OCI-LY1 (cell line): ENCODE measurements at regions not wholly inside any gene's neighbourhood (a gene's known extent, or its start where the extent isn't known, plus 50 kb on each side); places are given as distances from the start of the nearest gene placed in this dataset.

ENCODE experiments used
- H2AFZ ChIP-seq: fragments of 200-600 bp; sonication (generic), shearing (Covaris generic); 2 replicates; pipeline ENCODE4 v1.6.0; 2014; ENCODE audit warnings: antibody characterized with exemption, mild to moderate bottlenecking, low read length
- H3F3A ChIP-seq: fragments of 200-600 bp; sonication (generic), shearing (Covaris generic); 2 replicates; pipeline ENCODE4 v1.6.0; 2014; ENCODE audit warnings: mild to moderate bottlenecking, antibody characterized with exemption, low read length, moderate library complexity; ENCODE audit not compliant: insufficient read depth
- H3K27ac ChIP-seq: fragments of 200-600 bp; sonication (generic); 2 replicates; pipeline ENCODE4 v1.5.1; 2014; ENCODE audit warnings: low read length, mixed run types, mild to moderate bottlenecking, low read depth; ENCODE audit not compliant: poor library complexity, severe bottlenecking
- H3K27me3 ChIP-seq: fragments of 200-600 bp; sonication (generic); 2 replicates; pipeline ENCODE4 v1.6.0; 2014; ENCODE audit warnings: antibody characterized with exemption, mild to moderate bottlenecking, low read length, moderate library complexity; ENCODE audit not compliant: insufficient read depth
- H3K36me3 ChIP-seq: fragments of 200-600 bp; sonication (generic); 2 replicates; pipeline ENCODE4 v1.6.1; 2014; ENCODE audit warnings: mild to moderate bottlenecking, antibody characterized with exemption, low read length, moderate library complexity, mixed read lengths; ENCODE audit not compliant: insufficient read depth
- H3K4me1 ChIP-seq: fragments of 200-600 bp; sonication (generic); 2 replicates; pipeline ENCODE4 v1.5.1; 2014; ENCODE audit warnings: mild to moderate bottlenecking, low read length, moderate library complexity; ENCODE audit not compliant: insufficient read depth, severe bottlenecking
- H3K4me2 ChIP-seq: fragments of 200-600 bp; sonication (generic), shearing (Covaris generic); 2 replicates; pipeline ENCODE4 v1.6.1; 2014; ENCODE audit warnings: low read length
- H3K4me3 ChIP-seq: fragments of 200-600 bp; sonication (generic); 2 replicates; pipeline ENCODE4 v1.5.1; 2014; ENCODE audit warnings: low read length, low read depth, mild to moderate bottlenecking, mixed read lengths; ENCODE audit not compliant: poor library complexity, severe bottlenecking
- H3K79me2 ChIP-seq: fragments of 200-600 bp; shearing (Covaris generic); 2 replicates; pipeline ENCODE4 v1.6.1; 2016; ENCODE audit warnings: mixed run types, low read length, mixed read lengths; ENCODE audit not compliant: insufficient read depth
- H3K9ac ChIP-seq: fragments of 200-600 bp; sonication (generic), shearing (Covaris generic); 2 replicates; pipeline ENCODE4 v1.6.1; 2014; ENCODE audit warnings: mild to moderate bottlenecking, low read length, mixed read lengths
- H3K9me2 ChIP-seq: fragments of 200-600 bp; sonication (generic), shearing (Covaris generic); 2 replicates; pipeline ENCODE4 v1.6.1; 2014; ENCODE audit warnings: low read depth, mild to moderate bottlenecking, low read length, mixed read lengths
- H3K9me3 ChIP-seq: fragments of 200-600 bp; shearing (Covaris generic); 2 replicates; pipeline ENCODE4 v1.6.1; 2014; ENCODE audit warnings: low read length, mixed read lengths
- H4K20me1 ChIP-seq: fragments of 200-600 bp; sonication (generic), shearing (Covaris generic); 2 replicates; pipeline ENCODE4 v1.6.0; 2016; ENCODE audit warnings: mild to moderate bottlenecking, low read length; ENCODE audit not compliant: insufficient read depth
- CTCF ChIP-seq: fragments of 200-600 bp; sonication (generic), shearing (Covaris generic); IDR thresholded peaks from 2 replicates; pipeline ENCODE4 v1.5.1; 2017; ENCODE audit warnings: mild to moderate bottlenecking, antibody characterized with exemption, low read length, moderate library complexity, mixed read lengths
- EZH2 ChIP-seq: fragments of 200-600 bp; sonication (generic), shearing (Covaris generic); IDR thresholded peaks from 2 replicates; pipeline ENCODE4 v1.8.0; 2017; ENCODE audit warnings: borderline replicate concordance, mixed run types, mild to moderate bottlenecking, antibody characterized with exemption, low read length, moderate library complexity, mixed read lengths

- Histone ChIP-seq H3K36me3 (no peaks in the 10 kb centered on the region), H3K9me3 (no peaks in the 10 kb centered on the region), H3K79me2 (no peaks in the 10 kb centered on the region), H4K20me1 (no peaks in the 10 kb centered on the region), H3K4me1 (no peaks in the 10 kb centered on the region), H3K4me2 (no peak overlapping the region), H3K27ac (no peak overlapping the region), H3K9ac (no peak overlapping the region), H3F3A (no peaks in the 10 kb centered on the region), H3K9me2 (no peaks in the 10 kb centered on the region), H3K4me3 (no peak overlapping the region), H2AFZ (no peak overlapping the region), H3K27me3 (no peaks in the 10 kb centered on the region)
- no peak for TF ChIP-seq EZH2
- TF ChIP-seq CTCF = no peak
These were observed 417.7 kb downstream of the IRX1 start for GRCh38 chr5:4013106-4013898.

- H3K9me3 ChIP-seq = no peaks in the 10 kb centered on the region
- H3K27me3 ChIP-seq = no peaks in the 10 kb centered on the region
- H3K4me1 ChIP-seq = no peaks in the 10 kb centered on the region
- no peak overlapping the region for H3K27ac ChIP-seq
- TF ChIP-seq CTCF = no peak
- TF ChIP-seq EZH2 = no peak
- no peaks in the 10 kb centered on the region for H3K79me2 ChIP-seq
- H3F3A ChIP-seq = no peaks in the 10 kb centered on the region
- no peak overlapping the region for H2AFZ ChIP-seq
- no peak overlapping the region for H3K9ac ChIP-seq
- no peaks in the 10 kb centered on the region for H3K36me3 ChIP-seq
- H3K9me2 ChIP-seq = no peaks in the 10 kb centered on the region
- H3K4me2 ChIP-seq = no peak overlapping the region
- no peaks in the 10 kb centered on the region for H4K20me1 ChIP-seq
- H3K4me3 ChIP-seq = no peak overlapping the region
These were observed 420.1 kb downstream of the IRX1 start for GRCh38 chr5:4015709-4016108.

GRCh38 chr5:4017076-4017803 lies 421.6 kb downstream of the IRX1 start:
- H2AFZ ChIP-seq = no peak overlapping the region
- H3K36me3 ChIP-seq = no peaks in the 10 kb centered on the region
- H3K9me2 ChIP-seq = no peaks in the 10 kb centered on the region
- TF ChIP-seq CTCF (no peak), EZH2 (no peak)
- no peaks in the 10 kb centered on the region for H3K4me1 ChIP-seq
- no peak overlapping the region for H3K4me3 ChIP-seq
- no peaks in the 10 kb centered on the region for H3F3A ChIP-seq
- no peaks in the 10 kb centered on the region for H4K20me1 ChIP-seq
- H3K79me2 ChIP-seq = no peaks in the 10 kb centered on the region
- no peak overlapping the region for H3K4me2 ChIP-seq
- no peak overlapping the region for H3K9ac ChIP-seq
- H3K9me3 ChIP-seq = no peaks in the 10 kb centered on the region
- no peaks in the 10 kb centered on the region for H3K27me3 ChIP-seq
- no peak overlapping the region for H3K27ac ChIP-seq
